Ovary (tissue), 3 donors: ENCODE measurements at regions not wholly inside any gene's neighbourhood (a gene's known extent, or its start where the extent isn't known, plus 50 kb on each side); places are given as distances from the start of the nearest gene placed in this dataset.

Experiments
- EP300 ChIP-seq: sonication (generic); formaldehyde crosslinking; IDR thresholded peaks from one replicate; pipeline ENCODE4 v1.6.1; 2017; ENCODE audit warnings: antibody characterized with exemption
- POLR2A ChIP-seq: fragments of 450-650 bp; IDR thresholded peaks from one replicate; pipeline ENCODE4 v1.6.1; 2017; ENCODE audit warnings: antibody characterized with exemption, mild to moderate bottlenecking, moderate library complexity
- TF ChIP-seq, protein P1 (sequence below), 3 donors: fragments of 450-650 bp in 2 of 3; fragments of 200-600 bp in 1 of 3; IDR thresholded peaks; one replicate each; pipeline versions ENCODE4 v1.5.1 to v1.8.0; 2016 to 2022; ENCODE audit warnings: antibody characterized with exemption in 3 of 3, mild to moderate bottlenecking in 1 of 3
- donor health status: DM: no; HTN: no; CAD: no.

DNA sequence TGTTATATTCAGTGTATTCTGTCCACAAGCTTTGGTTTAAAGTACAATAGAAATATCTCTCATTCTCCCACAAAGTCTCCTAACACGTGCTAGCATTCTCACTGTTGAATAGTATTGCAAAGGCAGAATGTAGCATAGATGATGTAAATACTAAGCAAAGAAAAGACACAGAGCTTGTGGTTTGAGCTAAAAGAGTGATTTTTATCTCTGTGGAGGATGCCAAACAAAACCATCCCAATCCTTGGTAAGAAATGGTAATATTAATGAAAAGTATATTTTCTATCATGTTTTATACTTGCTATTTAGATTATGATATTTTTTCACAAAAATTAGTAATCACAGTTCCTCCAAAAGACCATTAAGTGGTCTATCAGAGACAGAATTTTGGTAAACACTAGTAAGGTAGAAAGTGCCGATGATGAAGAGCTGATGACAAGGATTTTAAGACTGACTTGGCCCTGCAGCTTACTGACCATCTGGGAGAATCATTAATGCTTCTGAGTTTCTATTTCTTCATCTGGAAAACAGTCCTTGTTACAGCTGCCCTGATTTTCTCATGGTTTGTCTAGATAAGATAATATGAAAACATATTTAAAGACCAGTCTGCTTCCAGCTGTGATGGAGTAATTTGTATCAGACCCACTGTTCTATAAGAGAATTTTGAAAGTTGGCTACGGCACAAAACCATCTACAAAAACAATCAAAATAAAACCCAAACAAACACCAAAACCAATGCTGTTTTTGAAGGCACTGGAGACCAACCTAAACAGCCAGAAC, 510.2 kb downstream of the SPATA31D1 start:
- no peak for TF ChIP-seq POLR2A
- TF ChIP-seq EP300 = no peak
- TF ChIP-seq, protein P1, sequence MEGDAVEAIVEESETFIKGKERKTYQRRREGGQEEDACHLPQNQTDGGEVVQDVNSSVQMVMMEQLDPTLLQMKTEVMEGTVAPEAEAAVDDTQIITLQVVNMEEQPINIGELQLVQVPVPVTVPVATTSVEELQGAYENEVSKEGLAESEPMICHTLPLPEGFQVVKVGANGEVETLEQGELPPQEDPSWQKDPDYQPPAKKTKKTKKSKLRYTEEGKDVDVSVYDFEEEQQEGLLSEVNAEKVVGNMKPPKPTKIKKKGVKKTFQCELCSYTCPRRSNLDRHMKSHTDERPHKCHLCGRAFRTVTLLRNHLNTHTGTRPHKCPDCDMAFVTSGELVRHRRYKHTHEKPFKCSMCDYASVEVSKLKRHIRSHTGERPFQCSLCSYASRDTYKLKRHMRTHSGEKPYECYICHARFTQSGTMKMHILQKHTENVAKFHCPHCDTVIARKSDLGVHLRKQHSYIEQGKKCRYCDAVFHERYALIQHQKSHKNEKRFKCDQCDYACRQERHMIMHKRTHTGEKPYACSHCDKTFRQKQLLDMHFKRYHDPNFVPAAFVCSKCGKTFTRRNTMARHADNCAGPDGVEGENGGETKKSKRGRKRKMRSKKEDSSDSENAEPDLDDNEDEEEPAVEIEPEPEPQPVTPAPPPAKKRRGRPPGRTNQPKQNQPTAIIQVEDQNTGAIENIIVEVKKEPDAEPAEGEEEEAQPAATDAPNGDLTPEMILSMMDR (IDR thresholded peaks at IDR 0.05) = no peak
